ENCODE measurements at regions not wholly inside any gene's neighbourhood (a gene's known extent, or its start where the extent isn't known, plus 50 kb on each side); places are given as distances from the start of the nearest gene placed in this dataset.

DNA sequence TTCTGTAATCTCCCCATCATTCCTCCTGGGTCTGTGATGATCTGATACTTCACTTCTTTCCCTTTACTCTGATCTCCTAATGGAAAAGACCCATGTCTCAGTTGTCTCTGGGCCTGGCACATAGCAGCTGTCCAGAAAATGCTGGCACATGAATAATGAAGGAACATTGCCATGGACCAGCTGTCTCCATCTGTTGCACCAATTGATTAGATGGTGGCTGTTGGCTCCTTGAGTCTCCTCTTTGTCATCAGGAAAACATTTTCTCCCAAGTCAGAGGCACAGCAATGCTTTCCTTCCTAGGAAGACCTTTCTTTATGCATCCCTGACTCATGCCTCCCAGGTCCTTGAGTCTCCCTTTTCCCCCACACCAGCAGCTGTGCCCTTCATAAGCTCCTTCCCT lies 286.2 kb upstream of the CXCR4 start:
- DNase-seq (ENCODE audit: low read depth), result no peak
- H3K4me3 ChIP-seq (ENCODE audit: low read depth, low read length), result no peak overlapping the region
- TF ChIP-seq, protein P1, sequence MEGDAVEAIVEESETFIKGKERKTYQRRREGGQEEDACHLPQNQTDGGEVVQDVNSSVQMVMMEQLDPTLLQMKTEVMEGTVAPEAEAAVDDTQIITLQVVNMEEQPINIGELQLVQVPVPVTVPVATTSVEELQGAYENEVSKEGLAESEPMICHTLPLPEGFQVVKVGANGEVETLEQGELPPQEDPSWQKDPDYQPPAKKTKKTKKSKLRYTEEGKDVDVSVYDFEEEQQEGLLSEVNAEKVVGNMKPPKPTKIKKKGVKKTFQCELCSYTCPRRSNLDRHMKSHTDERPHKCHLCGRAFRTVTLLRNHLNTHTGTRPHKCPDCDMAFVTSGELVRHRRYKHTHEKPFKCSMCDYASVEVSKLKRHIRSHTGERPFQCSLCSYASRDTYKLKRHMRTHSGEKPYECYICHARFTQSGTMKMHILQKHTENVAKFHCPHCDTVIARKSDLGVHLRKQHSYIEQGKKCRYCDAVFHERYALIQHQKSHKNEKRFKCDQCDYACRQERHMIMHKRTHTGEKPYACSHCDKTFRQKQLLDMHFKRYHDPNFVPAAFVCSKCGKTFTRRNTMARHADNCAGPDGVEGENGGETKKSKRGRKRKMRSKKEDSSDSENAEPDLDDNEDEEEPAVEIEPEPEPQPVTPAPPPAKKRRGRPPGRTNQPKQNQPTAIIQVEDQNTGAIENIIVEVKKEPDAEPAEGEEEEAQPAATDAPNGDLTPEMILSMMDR (conservative IDR thresholded peaks at IDR 0.05; ENCODE audit: low read depth, low read length), result no peak

DNA sequence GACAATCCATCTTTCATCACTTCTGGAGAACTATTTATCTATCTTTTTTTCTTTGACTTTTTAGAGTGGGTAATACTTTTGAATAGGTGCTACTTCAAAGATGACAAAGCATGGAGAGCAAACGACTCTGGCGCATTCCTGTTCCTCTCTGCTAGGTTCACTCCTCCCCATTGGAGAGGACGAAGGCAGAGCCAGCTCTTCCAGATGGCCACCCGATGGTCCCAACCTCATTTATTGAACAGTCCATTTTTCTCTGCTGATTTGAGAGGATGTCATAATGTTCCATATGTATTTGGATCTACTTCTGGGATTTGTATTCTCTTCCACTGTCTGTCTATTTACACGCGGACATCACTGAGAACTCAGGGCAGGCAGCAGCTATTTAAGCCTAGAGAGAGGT lies 284.3 kb upstream of the CXCR4 start:
- TF ChIP-seq, protein P1 (conservative IDR thresholded peaks at IDR 0.05; ENCODE audit: low read depth, low read length), result no peak
- no peak for DNase-seq (ENCODE audit: low read depth)
- H3K4me3 ChIP-seq (ENCODE audit: low read depth, low read length), result no peak overlapping the region

DNA sequence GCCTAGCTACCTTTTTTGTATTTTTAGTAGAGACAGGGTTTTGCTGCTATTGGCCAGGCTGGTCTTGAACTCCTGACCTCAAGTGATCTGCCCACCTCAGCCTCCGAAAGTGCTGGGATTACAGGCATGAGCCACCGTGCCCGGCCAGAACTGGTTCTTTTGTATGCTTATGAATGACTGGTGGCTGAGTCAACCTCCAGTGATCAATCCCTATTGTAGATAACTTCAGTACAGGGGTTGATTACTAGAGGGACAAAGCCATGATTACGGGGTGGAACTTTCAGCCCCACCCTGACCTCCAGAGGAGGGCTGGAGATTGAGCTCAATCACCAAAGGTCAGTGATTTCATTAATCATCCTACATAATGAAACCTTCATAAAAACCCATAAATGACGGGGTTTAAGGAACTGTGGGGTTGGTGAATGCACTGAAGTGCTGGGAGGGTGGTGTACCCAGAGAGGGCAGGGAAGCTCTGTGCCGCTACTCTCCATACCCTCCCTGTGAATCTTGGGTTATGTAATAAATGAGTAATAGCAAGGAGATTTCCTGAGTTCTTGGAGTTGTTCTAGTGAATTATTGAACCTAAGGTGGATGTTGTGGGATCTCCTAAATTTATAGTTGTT lies 281.8 kb upstream of the CXCR4 start:
- TF ChIP-seq, protein P1 (conservative IDR thresholded peaks at IDR 0.05; ENCODE audit: low read depth, low read length), result no peak
- no peak overlapping the region for H3K4me3 ChIP-seq (ENCODE audit: low read depth, low read length)
- no peak for DNase-seq (ENCODE audit: low read depth)

DNA sequence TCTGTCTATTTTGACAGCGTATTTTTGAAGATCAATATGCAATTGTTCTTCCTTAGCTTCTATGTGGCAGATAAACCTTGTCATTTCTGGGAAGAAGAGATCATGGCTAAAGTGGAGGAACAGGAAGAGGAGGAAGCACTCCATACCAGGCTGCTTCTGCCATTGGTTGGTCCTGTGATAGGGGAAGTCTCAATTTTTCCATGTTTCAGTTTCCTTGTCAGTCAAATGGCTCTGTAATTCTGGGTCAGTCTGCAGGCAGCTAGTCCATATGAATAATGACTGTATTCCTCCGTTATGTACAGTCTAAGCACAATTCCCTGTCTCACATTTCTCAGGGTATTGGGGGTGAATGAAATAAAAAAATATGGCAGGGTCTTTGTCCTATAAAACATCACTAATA lies 277.6 kb upstream of the CXCR4 start:
- no peak for DNase-seq (ENCODE audit: low read depth)
- TF ChIP-seq, protein P1 (conservative IDR thresholded peaks at IDR 0.05; ENCODE audit: low read depth, low read length), result no peak
- H3K4me3 ChIP-seq (ENCODE audit: low read depth, low read length), result no peak overlapping the region

- TF ChIP-seq, protein P1 (conservative IDR thresholded peaks at IDR 0.05; ENCODE audit: low read depth, low read length), result no peak
- H3K4me3 ChIP-seq (ENCODE audit: low read depth, low read length), result no peak overlapping the region
- DNase-seq (ENCODE audit: low read depth), result no peak
Measured at GRCh38 chr2:136394136-136395060, 276.4 kb upstream of the CXCR4 start.

DNA sequence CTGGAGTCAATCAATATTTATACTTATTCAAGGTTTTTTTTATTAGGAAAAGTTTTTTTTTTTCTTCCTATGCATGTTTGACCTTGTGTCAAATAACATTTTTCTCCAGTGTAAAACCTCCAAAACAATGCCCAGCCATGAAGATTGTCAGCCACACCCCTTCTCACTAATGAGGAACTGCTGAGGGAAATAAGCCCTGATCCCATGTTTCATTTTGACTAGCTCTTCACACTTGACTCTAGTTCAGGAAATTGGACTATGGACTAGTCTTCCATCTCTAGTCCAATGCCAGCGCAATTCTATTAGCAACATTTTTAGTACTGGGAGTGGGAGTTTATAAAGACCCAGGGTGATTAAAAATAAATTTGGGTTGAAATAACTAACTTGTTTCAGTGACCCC lies 275.6 kb upstream of the CXCR4 start:
- H3K4me3 ChIP-seq (ENCODE audit: low read depth, low read length), result no peak overlapping the region
- TF ChIP-seq, protein P1 (conservative IDR thresholded peaks at IDR 0.05; ENCODE audit: low read depth, low read length), result no peak
- no peak for DNase-seq (ENCODE audit: low read depth)
